Parathyroid adenoma (tissue), 2 donors: ENCODE measurements at regions not wholly inside any gene's neighbourhood (a gene's known extent, or its start where the extent isn't known, plus 50 kb on each side); places are given as distances from the start of the nearest gene placed in this dataset.

Source experiments
- H2AFZ ChIP-seq: fragments of 300-600 bp; sonication (generic); one replicate; pipeline ENCODE4 v1.7.0; 2017; ENCODE audit warnings: antibody characterized with exemption, mild to moderate bottlenecking
- H3K27ac ChIP-seq: fragments of 300-600 bp; sonication (generic); one replicate; pipeline ENCODE4 v1.7.0; 2017
- H3K27me3 ChIP-seq: fragments of 300-600 bp; sonication (generic); one replicate; pipeline ENCODE4 v1.7.0; 2017; ENCODE audit warnings: low read length; ENCODE audit not compliant: control insufficient read depth, insufficient read depth
- H3K36me3 ChIP-seq: fragments of 300-600 bp; sonication (generic); one replicate; pipeline ENCODE4 v1.7.0; 2017; ENCODE audit warnings: low read length; ENCODE audit not compliant: control insufficient read depth, insufficient read depth
- H3K4me1 ChIP-seq: fragments of 300-600 bp; sonication (generic); one replicate; pipeline ENCODE4 v1.7.0; 2017; ENCODE audit warnings: control low read depth
- H3K4me2 ChIP-seq: fragments of 300-600 bp; sonication (generic); one replicate; pipeline ENCODE4 v1.7.0; 2017; ENCODE audit warnings: low read length
- H3K4me3 ChIP-seq: fragments of 300-600 bp; sonication (generic); one replicate; pipeline ENCODE4 v1.7.0; 2017; ENCODE audit warnings: low read depth, low read length
- H3K79me2 ChIP-seq: fragments of 300-600 bp; sonication (generic); one replicate; pipeline ENCODE4 v1.7.0; 2017; ENCODE audit warnings: control low read depth
- H3K9ac ChIP-seq: fragments of 300-600 bp; sonication (generic); one replicate; pipeline ENCODE4 v1.7.0; 2017; ENCODE audit warnings: mild to moderate bottlenecking
- H3K9me3 ChIP-seq: fragments of 300-600 bp; sonication (generic); one replicate; pipeline ENCODE4 v1.7.0; 2017; ENCODE audit warnings: low read length; ENCODE audit not compliant: control insufficient read depth
- CTCF ChIP-seq: fragments of 300-600 bp; sonication (generic); IDR thresholded peaks from one replicate; pipeline ENCODE4 v1.7.0; 2017; ENCODE audit warnings: antibody characterized with exemption, mild to moderate bottlenecking
- donor health status: primary hyperparathyroidism.

- Histone ChIP-seq H3K4me1 (no peaks in the 10 kb centered on the region), H3K9ac (no peak overlapping the region), H3K4me2 (no peak overlapping the region), H3K79me2 (no peaks in the 10 kb centered on the region), H3K27ac (no peak overlapping the region), H3K4me3 (no peak overlapping the region), H2AFZ (no peak overlapping the region), H3K27me3 (no peaks in the 10 kb centered on the region), H3K36me3 (no peaks in the 10 kb centered on the region), H3K9me3 (no peaks in the 10 kb centered on the region)
- TF ChIP-seq CTCF, result no peak
Measured at GRCh38 chr6:159097256-159097655, 52.5 kb upstream of the TAGAP start.

- Histone ChIP-seq H3K4me1 (no peaks in the 10 kb centered on the region), H3K9me3 (no peaks in the 10 kb centered on the region), H3K9ac (no peak overlapping the region), H3K27me3 (no peaks in the 10 kb centered on the region), H3K4me3 (no peak overlapping the region), H2AFZ (no peak overlapping the region), H3K27ac (no peak overlapping the region), H3K79me2 (no peaks in the 10 kb centered on the region), H3K36me3 (no peaks in the 10 kb centered on the region), H3K4me2 (no peak overlapping the region)
- no peak for TF ChIP-seq CTCF
Measured at GRCh38 chr6:159095616-159096015, 50.8 kb upstream of the TAGAP start.

GRCh38 chr6:159094444-159095252 lies 49.9 kb upstream of the TAGAP start:
- no peak overlapping the region for H3K9ac ChIP-seq
- H3K36me3 ChIP-seq, result no peaks in the 10 kb centered on the region
- no peak overlapping the region for H3K4me2 ChIP-seq
- no peaks in the 10 kb centered on the region for H3K4me1 ChIP-seq
- no peak overlapping the region for H2AFZ ChIP-seq
- no peak for TF ChIP-seq CTCF
- H3K27ac ChIP-seq, result no peak overlapping the region
- no peaks in the 10 kb centered on the region for H3K79me2 ChIP-seq
- H3K9me3 ChIP-seq, result no peaks in the 10 kb centered on the region
- no peak overlapping the region for H3K4me3 ChIP-seq
- no peaks in the 10 kb centered on the region for H3K27me3 ChIP-seq
